ENCODE measurements at regions not wholly inside any gene's neighbourhood (a gene's known extent, or its start where the extent isn't known, plus 50 kb on each side); places are given as distances from the start of the nearest gene placed in this dataset.

DNA sequence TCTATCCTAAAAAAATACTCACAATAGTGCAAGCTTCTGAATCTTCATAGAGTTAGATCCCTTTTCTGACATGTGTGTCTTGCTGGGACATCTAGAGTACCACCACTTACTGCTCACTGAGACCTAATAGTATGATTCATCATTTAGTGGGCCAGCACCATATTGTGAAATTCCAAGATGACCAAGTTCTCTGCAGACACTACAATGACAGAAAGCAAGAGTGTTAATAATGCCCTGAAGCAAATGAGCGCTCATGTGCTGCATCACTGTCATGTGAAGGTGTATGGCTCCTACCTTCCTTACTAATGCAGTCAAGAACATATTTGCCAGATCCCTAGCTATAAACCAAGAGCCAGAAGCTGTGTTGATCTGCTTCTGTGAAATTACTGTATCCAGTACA, 606.2 kb upstream of the NXPH2 start:
- TF ChIP-seq, protein P1, sequence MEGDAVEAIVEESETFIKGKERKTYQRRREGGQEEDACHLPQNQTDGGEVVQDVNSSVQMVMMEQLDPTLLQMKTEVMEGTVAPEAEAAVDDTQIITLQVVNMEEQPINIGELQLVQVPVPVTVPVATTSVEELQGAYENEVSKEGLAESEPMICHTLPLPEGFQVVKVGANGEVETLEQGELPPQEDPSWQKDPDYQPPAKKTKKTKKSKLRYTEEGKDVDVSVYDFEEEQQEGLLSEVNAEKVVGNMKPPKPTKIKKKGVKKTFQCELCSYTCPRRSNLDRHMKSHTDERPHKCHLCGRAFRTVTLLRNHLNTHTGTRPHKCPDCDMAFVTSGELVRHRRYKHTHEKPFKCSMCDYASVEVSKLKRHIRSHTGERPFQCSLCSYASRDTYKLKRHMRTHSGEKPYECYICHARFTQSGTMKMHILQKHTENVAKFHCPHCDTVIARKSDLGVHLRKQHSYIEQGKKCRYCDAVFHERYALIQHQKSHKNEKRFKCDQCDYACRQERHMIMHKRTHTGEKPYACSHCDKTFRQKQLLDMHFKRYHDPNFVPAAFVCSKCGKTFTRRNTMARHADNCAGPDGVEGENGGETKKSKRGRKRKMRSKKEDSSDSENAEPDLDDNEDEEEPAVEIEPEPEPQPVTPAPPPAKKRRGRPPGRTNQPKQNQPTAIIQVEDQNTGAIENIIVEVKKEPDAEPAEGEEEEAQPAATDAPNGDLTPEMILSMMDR (conservative IDR thresholded peaks at IDR 0.05; ENCODE audit: low read depth, low read length): no peak
- no peaks in the 10 kb centered on the region for H3K4me1 ChIP-seq (ENCODE audit: low read depth, poor library complexity, severe bottlenecking)
- no peaks in the 10 kb centered on the region for H3K36me3 ChIP-seq (ENCODE audit: insufficient read depth)

DNA sequence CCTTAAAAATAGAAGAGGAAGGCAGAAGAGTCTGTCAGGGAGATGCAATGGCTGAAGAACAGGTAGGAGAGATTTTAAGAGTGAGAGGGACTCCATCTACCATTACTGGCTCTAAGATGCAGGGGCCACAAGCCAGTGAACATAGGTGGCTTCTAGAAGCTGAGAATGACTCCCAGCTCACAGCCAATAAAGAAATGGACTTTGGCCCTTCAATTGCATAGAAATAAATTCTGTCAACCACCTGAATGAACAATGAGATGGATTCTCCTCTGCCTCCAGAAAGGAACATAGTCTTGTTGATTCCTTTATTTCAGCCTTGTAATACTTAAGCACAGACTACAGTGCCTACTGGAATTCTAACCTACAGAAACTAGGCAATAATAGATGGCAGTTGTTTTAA, 603.3 kb upstream of the NXPH2 start:
- no peak overlapping the region for H3K9ac ChIP-seq
- no peak overlapping the region for H3K27ac ChIP-seq
- H3K27me3 ChIP-seq (ENCODE audit: insufficient read depth, low read depth): no peaks in the 10 kb centered on the region
- TF ChIP-seq, protein P1 (conservative IDR thresholded peaks at IDR 0.05; ENCODE audit: low read depth, low read length): no peak
- H2AFZ ChIP-seq (ENCODE audit: low read depth): no peak overlapping the region
- no peak overlapping the region for H3K4me2 ChIP-seq
- H3K4me3 ChIP-seq (IDR thresholded peaks at IDR 0.05; ENCODE audit: insufficient read depth, low read depth, low read length): no peak overlapping the region
- H3K79me2 ChIP-seq (ENCODE audit: insufficient read depth, low read depth): no peaks in the 10 kb centered on the region
- no peaks in the 10 kb centered on the region for H3K4me1 ChIP-seq (ENCODE audit: low read depth, poor library complexity, severe bottlenecking)
- H4K20me1 ChIP-seq (ENCODE audit: insufficient read depth): no peaks in the 10 kb centered on the region
- H3K36me3 ChIP-seq (ENCODE audit: insufficient read depth): no peaks in the 10 kb centered on the region

More for the DNA sequence above, 606.2 kb upstream of the NXPH2 start:
- Histone ChIP-seq H3K79me2 (ENCODE audit: insufficient read depth, low read depth) (no peaks in the 10 kb centered on the region), H3K4me3 (IDR thresholded peaks at IDR 0.05; ENCODE audit: insufficient read depth, low read depth, low read length) (no peak overlapping the region), H3K4me2 (no peak overlapping the region), H2AFZ (ENCODE audit: low read depth) (no peak overlapping the region), H3K9ac (no peak overlapping the region), H3K27me3 (ENCODE audit: insufficient read depth, low read depth) (no peaks in the 10 kb centered on the region), H3K27ac (no peak overlapping the region), H4K20me1 (ENCODE audit: insufficient read depth) (no peaks in the 10 kb centered on the region)

DNA sequence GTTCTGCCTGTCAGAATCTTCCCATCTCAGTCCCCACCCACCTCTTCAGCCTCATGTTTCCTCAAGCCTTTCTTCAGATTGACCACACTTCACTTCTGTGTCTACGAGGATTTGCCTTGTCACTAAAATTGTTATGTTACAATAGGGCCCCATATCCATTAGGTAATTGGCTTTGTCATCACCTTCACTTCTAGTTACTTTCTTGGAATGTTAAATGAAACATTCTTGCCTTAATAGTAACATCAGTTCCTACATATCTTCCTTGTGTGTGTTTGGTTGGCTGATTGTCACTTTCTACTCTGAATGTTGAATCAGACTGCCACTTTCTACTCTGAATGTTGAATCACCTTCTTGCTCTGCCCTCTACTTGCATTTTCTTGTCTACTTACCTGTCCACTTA, 599.9 kb upstream of the NXPH2 start:
- Histone ChIP-seq H3K36me3 (ENCODE audit: insufficient read depth) (no peaks in the 10 kb centered on the region), H3K4me3 (IDR thresholded peaks at IDR 0.05; ENCODE audit: insufficient read depth, low read depth, low read length) (no peak overlapping the region), H3K27me3 (ENCODE audit: insufficient read depth, low read depth) (no peaks in the 10 kb centered on the region), H3K4me1 (ENCODE audit: low read depth, poor library complexity, severe bottlenecking) (no peaks in the 10 kb centered on the region), H3K27ac (no peak overlapping the region), H3K79me2 (ENCODE audit: insufficient read depth, low read depth) (no peaks in the 10 kb centered on the region), H2AFZ (ENCODE audit: low read depth) (no peak overlapping the region), H3K9ac (no peak overlapping the region), H3K4me2 (no peak overlapping the region), H4K20me1 (ENCODE audit: insufficient read depth) (no peaks in the 10 kb centered on the region)
- TF ChIP-seq, protein P1 (conservative IDR thresholded peaks at IDR 0.05; ENCODE audit: low read depth, low read length): no peak

DNA sequence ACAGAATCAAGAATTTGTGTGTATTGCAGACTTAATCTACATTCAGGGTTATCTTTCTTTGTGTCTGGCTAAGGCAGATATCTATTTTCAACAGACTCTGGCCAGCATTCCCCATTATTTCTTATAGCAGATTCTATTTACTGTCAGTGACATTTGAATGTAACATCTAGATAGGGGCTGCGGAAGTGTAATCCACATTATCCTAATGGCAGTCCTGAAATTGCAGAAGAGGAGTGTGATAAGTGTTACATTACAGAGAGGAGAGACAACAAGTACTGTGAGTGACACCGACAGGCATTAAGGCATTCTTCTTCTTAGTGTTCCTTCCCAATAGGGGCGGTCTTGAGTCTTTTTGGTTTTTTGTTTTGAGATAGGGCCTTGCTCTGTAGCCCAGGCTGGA, 598.2 kb upstream of the NXPH2 start:
- Histone ChIP-seq H3K27me3 (ENCODE audit: insufficient read depth, low read depth) (no peaks in the 10 kb centered on the region), H3K36me3 (ENCODE audit: insufficient read depth) (no peaks in the 10 kb centered on the region), H3K4me3 (IDR thresholded peaks at IDR 0.05; ENCODE audit: insufficient read depth, low read depth, low read length) (no peak overlapping the region), H3K4me1 (ENCODE audit: low read depth, poor library complexity, severe bottlenecking) (no peaks in the 10 kb centered on the region), H3K79me2 (ENCODE audit: insufficient read depth, low read depth) (no peaks in the 10 kb centered on the region), H3K4me2 (no peak overlapping the region), H4K20me1 (ENCODE audit: insufficient read depth) (no peaks in the 10 kb centered on the region), H3K9ac (no peak overlapping the region), H3K27ac (no peak overlapping the region), H2AFZ (ENCODE audit: low read depth) (no peak overlapping the region)
- TF ChIP-seq, protein P1 (conservative IDR thresholded peaks at IDR 0.05; ENCODE audit: low read depth, low read length): no peak
